HUES48 (cell line): ENCODE measurements at regions not wholly inside any gene's neighbourhood (a gene's known extent, or its start where the extent isn't known, plus 50 kb on each side); places are given as distances from the start of the nearest gene placed in this dataset.

ENCODE experiments used
- H3K27ac ChIP-seq: one replicate; pipeline ENCODE4 v1.7.0; 2013; ENCODE audit warnings: low read depth, low read length, inconsistent platforms
- H3K27me3 ChIP-seq: 2 replicates; pipeline ENCODE4 v1.6.1; 2013; ENCODE audit warnings: mild to moderate bottlenecking, low read length; ENCODE audit not compliant: control insufficient read depth, insufficient read depth
- H3K36me3 ChIP-seq: 2 replicates; pipeline ENCODE4 v1.6.1; 2013; ENCODE audit warnings: low read length; ENCODE audit not compliant: control insufficient read depth, insufficient read depth
- H3K4me1 ChIP-seq: 2 replicates; pipeline ENCODE4 v1.6.1; 2013; ENCODE audit warnings: mild to moderate bottlenecking, low read length; ENCODE audit not compliant: control insufficient read depth, insufficient read depth
- H3K4me3 ChIP-seq: 2 replicates; pipeline ENCODE4 v1.5.1; 2013; ENCODE audit warnings: mild to moderate bottlenecking, low read depth, low read length
- H3K9ac ChIP-seq: 2 replicates; pipeline ENCODE4 v1.6.1; 2013; ENCODE audit warnings: mild to moderate bottlenecking, low read depth, low read length, moderate library complexity
- H3K9me3 ChIP-seq: 2 replicates; pipeline ENCODE4 v1.6.1; 2013; ENCODE audit warnings: low read length; ENCODE audit not compliant: control insufficient read depth, insufficient read depth

DNA sequence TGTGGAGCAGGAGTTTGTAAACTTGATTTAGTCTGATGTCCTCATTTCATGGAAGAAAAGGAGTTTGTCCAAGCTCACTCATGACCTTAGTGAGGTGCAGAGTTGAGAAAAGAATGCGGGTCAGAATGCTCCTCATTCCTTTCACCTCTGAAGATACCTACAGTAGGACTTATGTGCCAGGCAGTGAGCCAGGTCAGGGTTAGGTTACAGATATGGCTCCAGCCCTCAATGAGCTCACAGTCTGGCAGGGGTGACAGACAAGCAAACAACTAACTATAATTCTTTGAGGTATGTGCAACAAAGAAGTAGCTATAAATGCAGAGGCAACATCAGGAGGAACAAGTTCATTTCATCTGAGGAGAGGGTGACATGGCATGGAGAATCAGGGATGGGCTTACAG, 102.5 kb downstream of the SPATA31D1 start:
- H3K36me3 ChIP-seq = no peaks in the 10 kb centered on the region
- H3K27ac ChIP-seq = no peak overlapping the region
- no peak overlapping the region for H3K9ac ChIP-seq
- H3K4me3 ChIP-seq = no peak overlapping the region
- no peaks in the 10 kb centered on the region for H3K4me1 ChIP-seq
- no peaks in the 10 kb centered on the region for H3K9me3 ChIP-seq
- H3K27me3 ChIP-seq = no peaks in the 10 kb centered on the region

DNA sequence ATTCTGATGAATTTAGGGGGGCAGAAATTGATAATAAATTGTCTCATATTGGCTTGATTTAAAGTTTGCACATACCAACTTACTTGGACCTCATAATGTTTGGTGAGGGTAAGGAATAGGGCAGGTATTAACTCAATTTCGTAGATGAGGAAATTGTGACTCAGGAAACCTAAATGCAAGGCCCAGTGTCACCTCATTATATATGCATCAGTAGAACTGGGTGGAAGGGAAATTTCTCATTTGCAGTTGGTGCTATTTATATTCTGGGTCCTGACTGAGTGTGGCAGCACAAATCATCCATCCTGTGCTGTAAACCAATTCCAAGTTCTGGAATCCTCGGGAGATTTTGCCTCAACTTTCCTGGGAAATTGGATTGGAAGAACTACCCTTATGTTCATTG, 103.0 kb downstream of the SPATA31D1 start:
- H3K27ac ChIP-seq = no peak overlapping the region
- no peaks in the 10 kb centered on the region for H3K4me1 ChIP-seq
- H3K36me3 ChIP-seq = no peaks in the 10 kb centered on the region
- H3K4me3 ChIP-seq = no peak overlapping the region
- no peaks in the 10 kb centered on the region for H3K27me3 ChIP-seq
- no peaks in the 10 kb centered on the region for H3K9me3 ChIP-seq
- H3K9ac ChIP-seq = no peak overlapping the region

DNA sequence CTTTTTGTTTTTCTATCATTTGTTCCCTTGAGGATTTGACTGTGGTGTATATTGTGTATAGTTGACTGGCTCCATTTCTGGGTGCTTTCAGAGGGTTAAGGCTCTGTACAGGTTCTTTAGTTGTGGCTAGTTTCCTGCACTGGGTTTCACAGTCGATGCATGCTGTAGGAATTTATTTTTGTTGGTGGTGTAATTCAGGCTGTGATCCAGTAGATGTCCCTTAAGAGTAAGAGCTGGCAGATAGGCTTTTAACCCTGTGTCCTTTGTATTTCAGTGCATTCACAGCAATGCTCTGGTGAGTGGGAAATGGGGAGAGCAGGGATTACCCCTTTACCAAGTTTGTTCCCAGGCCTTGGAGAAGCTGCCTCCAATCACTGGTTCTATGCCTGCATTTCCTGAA, 112.9 kb downstream of the SPATA31D1 start:
- no peaks in the 10 kb centered on the region for H3K27me3 ChIP-seq
- H3K9ac ChIP-seq = no peak overlapping the region
- H3K36me3 ChIP-seq = no peaks in the 10 kb centered on the region
- no peak overlapping the region for H3K27ac ChIP-seq
- no peaks in the 10 kb centered on the region for H3K4me1 ChIP-seq
- peaks cover 20% of the 10 kb centered on the region for H3K9me3 ChIP-seq
- H3K4me3 ChIP-seq = no peak overlapping the region

DNA sequence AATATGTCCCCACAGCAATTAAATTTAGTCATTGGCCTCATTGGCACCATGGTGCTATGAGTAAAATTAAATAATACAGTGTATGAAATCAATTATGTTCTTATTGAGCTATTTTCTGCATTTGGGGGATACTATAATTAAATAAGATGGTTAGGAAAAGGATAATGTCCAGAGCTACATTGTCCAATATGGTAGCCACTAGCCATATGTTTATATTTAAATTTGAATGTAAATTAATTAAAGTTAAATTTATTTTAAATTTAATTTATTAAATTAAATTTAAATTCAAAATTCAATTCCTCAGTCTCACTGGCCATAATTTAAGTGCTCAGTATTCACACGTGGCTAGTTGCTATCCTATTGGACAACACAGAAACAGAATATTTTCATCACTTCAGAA, 115.7 kb downstream of the SPATA31D1 start:
- Histone ChIP-seq H3K27me3 (no peaks in the 10 kb centered on the region), H3K36me3 (no peaks in the 10 kb centered on the region), H3K9ac (no peak overlapping the region), H3K4me3 (no peak overlapping the region), H3K4me1 (peaks cover 8% of the 10 kb centered on the region; the same call in 1 of the 2 replicates), H3K9me3 (peaks cover 20% of the 10 kb centered on the region), H3K27ac (no peak overlapping the region)

DNA sequence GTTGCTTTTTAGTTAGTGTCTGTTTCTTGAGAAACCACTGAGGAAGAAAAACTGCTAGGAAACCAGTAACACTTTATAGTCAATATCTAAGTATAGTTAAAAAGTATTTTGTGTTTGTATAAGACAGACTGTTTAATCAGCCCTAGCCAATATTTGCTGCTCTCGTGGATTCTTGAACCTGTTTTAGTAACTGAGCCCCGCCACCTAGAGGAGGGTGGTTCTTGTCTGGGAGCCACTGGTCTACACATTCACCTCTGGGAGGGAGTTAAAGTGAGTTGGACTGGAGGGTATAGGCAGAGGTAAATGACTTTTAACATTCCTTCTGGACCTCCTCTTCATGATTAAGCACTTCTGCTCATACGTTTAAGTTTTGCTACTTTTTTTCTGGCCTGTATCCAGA, 117.2 kb downstream of the SPATA31D1 start:
- Histone ChIP-seq H3K36me3 (no peaks in the 10 kb centered on the region), H3K27ac (no peak overlapping the region), H3K9ac (no peak overlapping the region), H3K4me1 (peaks cover 11% of the 10 kb centered on the region; the same call in 1 of the 2 replicates), H3K27me3 (no peaks in the 10 kb centered on the region), H3K9me3 (peaks cover 11% of the 10 kb centered on the region), H3K4me3 (no peak overlapping the region)

DNA sequence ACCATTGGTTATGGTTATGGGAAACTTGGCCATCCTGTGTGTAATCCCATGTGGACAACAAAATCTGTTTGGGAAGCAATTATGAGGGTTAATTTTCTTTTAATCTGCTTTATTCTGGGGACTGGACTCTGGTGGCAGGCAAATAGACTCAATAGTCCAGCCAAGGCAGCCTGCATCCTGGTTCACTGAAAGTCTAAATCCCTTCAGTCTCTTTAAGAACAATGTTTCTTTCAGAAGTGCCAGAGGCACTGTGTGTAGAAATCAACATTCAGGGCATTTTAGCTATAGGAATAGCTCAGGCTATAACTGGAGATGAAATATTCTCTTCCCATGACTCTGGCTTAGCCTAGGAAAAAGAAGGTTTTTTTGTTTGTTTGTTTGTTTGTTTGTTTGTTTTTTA, 118.0 kb downstream of the SPATA31D1 start:
- Histone ChIP-seq H3K36me3 (no peaks in the 10 kb centered on the region), H3K27me3 (no peaks in the 10 kb centered on the region), H3K9me3 (0 out of 2 replicates have a peak, but pooled peaks cover 3% of the 10 kb centered on the region), H3K4me3 (no peak overlapping the region), H3K9ac (no peak overlapping the region), H3K4me1 (peaks cover 11% of the 10 kb centered on the region; the same call in 1 of the 2 replicates), H3K27ac (no peak overlapping the region)

DNA sequence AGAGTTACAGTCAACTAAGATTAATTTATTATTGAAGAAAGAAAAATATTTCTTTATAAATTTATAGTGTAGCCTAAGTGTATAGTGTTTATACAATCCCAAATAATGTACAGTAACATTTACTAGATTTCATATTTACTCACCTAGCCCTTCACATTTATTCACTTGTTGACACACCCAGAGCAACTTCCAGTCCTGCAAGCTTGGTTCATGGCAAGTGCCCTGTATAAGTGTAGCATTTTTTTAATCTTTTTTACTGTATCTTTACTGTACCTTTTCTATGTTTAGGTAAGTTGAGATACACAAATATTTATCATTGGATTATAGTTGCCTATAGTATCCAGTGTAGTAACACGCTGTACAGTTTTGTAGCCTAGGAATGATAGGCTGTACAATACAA, 119.9 kb downstream of the SPATA31D1 start:
- Histone ChIP-seq H3K4me3 (no peak overlapping the region), H3K27ac (no peak overlapping the region), H3K4me1 (peaks cover 11% of the 10 kb centered on the region; the same call in 1 of the 2 replicates), H3K27me3 (no peaks in the 10 kb centered on the region), H3K9ac (no peak overlapping the region), H3K9me3 (no peaks in the 10 kb centered on the region), H3K36me3 (no peaks in the 10 kb centered on the region)

DNA sequence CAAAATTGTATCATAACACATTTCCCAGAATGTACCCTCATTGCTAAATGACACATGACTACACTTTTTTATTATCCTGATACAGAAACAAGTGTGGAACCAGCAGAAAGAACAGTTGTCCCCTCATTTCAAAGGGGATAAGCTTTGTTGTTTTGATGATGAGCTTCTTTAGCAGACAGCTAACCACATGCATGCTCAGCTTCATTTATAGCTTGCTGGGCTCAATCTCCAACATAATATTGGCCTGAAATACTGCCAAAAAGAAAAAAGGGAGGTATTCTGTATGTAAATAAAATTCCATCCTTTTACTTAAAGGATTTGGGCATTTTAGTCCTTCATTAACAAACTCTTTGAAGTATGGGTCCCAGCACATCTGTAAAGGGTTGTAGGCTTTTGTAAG, 120.4 kb downstream of the SPATA31D1 start:
- Histone ChIP-seq H3K4me3 (no peak overlapping the region), H3K27ac (peak overlapping the region; percentile 63), H3K27me3 (no peaks in the 10 kb centered on the region), H3K9ac (no peak overlapping the region), H3K36me3 (no peaks in the 10 kb centered on the region), H3K9me3 (no peaks in the 10 kb centered on the region), H3K4me1 (peaks cover 11% of the 10 kb centered on the region; the same call in 1 of the 2 replicates)

DNA sequence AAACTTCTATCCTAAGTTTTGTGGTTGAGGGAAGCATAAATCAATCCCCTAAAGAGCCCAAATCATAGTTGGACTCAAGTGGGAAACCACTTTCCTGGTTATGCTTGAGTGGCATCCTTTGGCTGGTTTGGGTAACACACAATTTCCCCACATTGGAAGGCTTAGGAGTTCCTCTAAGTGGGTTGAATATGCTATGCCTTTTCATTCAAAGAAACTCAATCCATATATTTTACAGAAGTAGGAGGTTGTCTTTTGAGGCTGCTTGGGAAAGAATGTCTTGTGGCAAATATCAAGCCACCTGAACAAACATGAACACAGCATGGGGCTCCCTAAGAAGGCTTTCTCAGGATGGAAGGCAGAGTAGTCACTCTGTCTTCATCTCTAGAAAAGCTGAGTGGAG, 121.1 kb downstream of the SPATA31D1 start:
- no peak overlapping the region for H3K4me3 ChIP-seq
- H3K4me1 ChIP-seq = peaks cover 11% of the 10 kb centered on the region; the same call in 1 of the 2 replicates
- H3K9ac ChIP-seq = no peak overlapping the region
- H3K27me3 ChIP-seq = no peaks in the 10 kb centered on the region
- no peaks in the 10 kb centered on the region for H3K36me3 ChIP-seq
- H3K27ac ChIP-seq = peak overlapping the region; percentile 63
- H3K9me3 ChIP-seq = no peaks in the 10 kb centered on the region

DNA sequence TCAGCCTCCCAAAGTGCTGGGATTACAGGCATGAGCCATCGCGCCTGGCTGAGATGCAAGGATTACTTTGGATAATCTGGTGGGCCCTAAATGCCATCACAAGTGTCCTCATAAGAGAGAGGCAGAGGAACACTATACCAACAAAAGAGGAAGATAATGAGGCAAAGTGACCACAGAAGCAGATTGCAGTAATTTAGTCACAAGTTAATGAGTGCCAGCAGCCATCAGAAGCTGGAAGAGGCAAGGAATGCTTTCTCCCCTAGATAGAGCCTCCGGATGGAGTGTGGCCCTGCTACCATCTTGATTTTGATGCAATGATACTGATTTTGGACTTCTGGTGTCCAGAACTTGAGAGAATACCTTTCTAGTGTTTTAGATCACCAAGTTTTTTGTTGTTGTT, 122.3 kb downstream of the SPATA31D1 start:
- Histone ChIP-seq H3K9ac (no peak overlapping the region), H3K4me3 (no peak overlapping the region), H3K27me3 (no peaks in the 10 kb centered on the region), H3K4me1 (peaks cover 12% of the 10 kb centered on the region; the same call in 1 of the 2 replicates), H3K9me3 (no peaks in the 10 kb centered on the region), H3K36me3 (no peaks in the 10 kb centered on the region), H3K27ac (no peak overlapping the region)

DNA sequence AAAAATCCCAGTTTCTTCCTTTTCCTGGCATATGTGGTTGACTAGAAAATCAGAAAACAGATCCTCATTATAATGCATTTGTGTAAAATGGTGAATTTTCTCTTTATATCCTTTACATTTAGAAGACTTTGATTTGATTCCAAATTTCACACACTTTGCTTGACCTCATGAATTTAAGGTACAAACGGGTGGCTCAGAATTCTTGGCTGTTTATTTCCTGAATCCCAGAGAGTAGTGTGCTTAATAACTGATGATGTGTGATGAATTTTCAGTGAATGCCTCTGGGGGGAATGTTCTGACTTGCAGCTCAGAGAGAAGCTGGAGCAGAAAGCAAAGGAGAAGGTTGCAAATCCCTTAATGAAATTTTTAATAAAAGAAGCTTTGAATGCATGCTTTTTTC, 126.8 kb downstream of the SPATA31D1 start:
- no peaks in the 10 kb centered on the region for H3K9me3 ChIP-seq
- no peak overlapping the region for H3K4me3 ChIP-seq
- no peak overlapping the region for H3K27ac ChIP-seq
- no peaks in the 10 kb centered on the region for H3K36me3 ChIP-seq
- no peaks in the 10 kb centered on the region for H3K27me3 ChIP-seq
- peaks cover 20% of the 10 kb centered on the region for H3K4me1 ChIP-seq
- no peak overlapping the region for H3K9ac ChIP-seq

DNA sequence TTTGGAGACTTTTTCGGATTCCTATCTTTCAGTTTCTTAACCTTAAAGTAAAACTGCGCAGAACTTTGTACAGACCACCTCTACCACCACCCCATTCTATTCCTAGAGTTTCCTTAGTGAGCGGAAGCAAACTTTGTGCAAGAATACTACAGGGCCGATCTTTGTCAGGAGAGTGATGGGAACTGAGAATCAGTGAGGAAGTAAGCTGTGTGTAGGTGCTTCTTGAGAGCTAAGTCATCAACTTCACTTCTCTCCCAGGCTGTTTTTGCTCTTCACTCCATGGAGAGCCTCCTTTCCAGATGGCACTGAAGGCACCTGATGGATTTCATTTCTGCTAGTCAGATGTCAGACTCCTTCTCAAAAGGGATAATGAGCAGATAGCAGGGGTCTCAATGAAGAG, 127.3 kb downstream of the SPATA31D1 start:
- no peak overlapping the region for H3K9ac ChIP-seq
- peaks cover 20% of the 10 kb centered on the region for H3K4me1 ChIP-seq
- peak overlapping the region; percentile 82 for H3K27ac ChIP-seq
- no peaks in the 10 kb centered on the region for H3K36me3 ChIP-seq
- no peaks in the 10 kb centered on the region for H3K9me3 ChIP-seq
- H3K4me3 ChIP-seq = no peak overlapping the region
- no peaks in the 10 kb centered on the region for H3K27me3 ChIP-seq
